Right ventricle myocardium superior (tissue), 1 donor: ENCODE measurements at regions not wholly inside any gene's neighbourhood (a gene's known extent, or its start where the extent isn't known, plus 50 kb on each side); places are given as distances from the start of the nearest gene placed in this dataset.
A peak's percentile ranks its signal among the peaks of the same experiment; 100 is the strongest.
"Not testable (repeated sequence)": the region's sequence is repeated elsewhere in the genome, so short reads cannot be mapped to it uniquely, and the experiment has no call there.

Experiments used
- ATAC-seq: fragments of 200-7000 bp; cut with Tn5 transposase; one replicate; pipeline ENCODE4 v1.9.1; 2020; ENCODE audit warnings: mild to moderate bottlenecking; ENCODE audit not compliant: poor library complexity
- DNase-seq: peaks from one replicate; pipeline ENCODE4 v3.0.0-alpha.2; 2020
- intact Hi-C: fragments of 100-400 bp; cut with DNase I; formaldehyde crosslinking; loops from one replicate; pipeline ENCODE4 v1.11.2; 2022
- donor health status: DM: no; HTN: yes; CAD: no; lungs with severe emphysema.

- ATAC-seq, DNase-seq, intact Hi-C loops: not testable (repeated sequence)
Measured at GRCh38 chr10:87300163-87300562, 57.4 kb upstream of the NUTM2D start.

- DNase-seq: peak; percentile 72
- peak; percentile 99 for ATAC-seq
- intact Hi-C loops: not testable (repeated sequence)
Measured at GRCh38 chr10:87301466-87302115, 56.0 kb upstream of the NUTM2D start.

- intact Hi-C loops, ATAC-seq, DNase-seq: not testable (repeated sequence)
Measured at GRCh38 chr10:87302132-87302531, 55.4 kb upstream of the NUTM2D start.

GRCh38 chr10:87303707-87304106, 53.8 kb upstream of the NUTM2D start:
- intact Hi-C loops, DNase-seq, ATAC-seq: not testable (repeated sequence)

- intact Hi-C loops, ATAC-seq, DNase-seq: not testable (repeated sequence)
Measured at GRCh38 chr10:87306681-87307080, 50.9 kb upstream of the NUTM2D start.
